OCI-LY7 (cell line): ENCODE measurements at regions not wholly inside any gene's neighbourhood (a gene's known extent, or its start where the extent isn't known, plus 50 kb on each side); places are given as distances from the start of the nearest gene placed in this dataset.

ENCODE experiments used
- EZH2phosphoT487 ChIP-seq: fragments of 200-600 bp; sonication (generic); IDR thresholded peaks from 2 replicates; pipeline ENCODE4 v1.6.1; 2018; ENCODE audit warnings: low read depth, borderline replicate concordance, mild to moderate bottlenecking, mixed run types, antibody characterized with exemption, low read length, moderate library complexity, mixed read lengths
- TF ChIP-seq, protein P1 (sequence below): fragments of 200-600 bp; sonication (generic); conservative IDR thresholded peaks from 2 replicates; pipeline ENCODE4 v1.5.1; 2014; ENCODE audit warnings: mild to moderate bottlenecking, antibody characterized with exemption, low read length, moderate library complexity, mixed read lengths

DNA sequence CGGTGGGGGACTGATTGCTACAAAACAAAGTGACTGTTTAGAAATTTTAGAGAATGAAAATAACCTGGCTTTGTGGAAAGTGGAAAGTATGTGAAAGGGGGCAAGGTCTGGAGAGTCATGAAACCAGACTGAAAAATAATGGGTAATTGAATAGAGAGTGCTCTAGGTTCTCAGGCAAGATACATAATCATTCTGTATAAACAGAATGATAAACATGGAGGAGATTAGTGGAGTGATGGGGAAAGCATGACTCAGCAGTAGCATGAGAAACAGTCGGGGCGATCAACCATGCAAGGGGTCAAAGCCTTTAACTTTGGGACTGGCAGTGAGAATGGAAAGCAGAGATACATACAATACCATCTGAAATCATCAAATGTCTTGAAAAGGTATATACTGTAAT lies 332.5 kb downstream of the CCER1 start:
- TF ChIP-seq, protein P1, sequence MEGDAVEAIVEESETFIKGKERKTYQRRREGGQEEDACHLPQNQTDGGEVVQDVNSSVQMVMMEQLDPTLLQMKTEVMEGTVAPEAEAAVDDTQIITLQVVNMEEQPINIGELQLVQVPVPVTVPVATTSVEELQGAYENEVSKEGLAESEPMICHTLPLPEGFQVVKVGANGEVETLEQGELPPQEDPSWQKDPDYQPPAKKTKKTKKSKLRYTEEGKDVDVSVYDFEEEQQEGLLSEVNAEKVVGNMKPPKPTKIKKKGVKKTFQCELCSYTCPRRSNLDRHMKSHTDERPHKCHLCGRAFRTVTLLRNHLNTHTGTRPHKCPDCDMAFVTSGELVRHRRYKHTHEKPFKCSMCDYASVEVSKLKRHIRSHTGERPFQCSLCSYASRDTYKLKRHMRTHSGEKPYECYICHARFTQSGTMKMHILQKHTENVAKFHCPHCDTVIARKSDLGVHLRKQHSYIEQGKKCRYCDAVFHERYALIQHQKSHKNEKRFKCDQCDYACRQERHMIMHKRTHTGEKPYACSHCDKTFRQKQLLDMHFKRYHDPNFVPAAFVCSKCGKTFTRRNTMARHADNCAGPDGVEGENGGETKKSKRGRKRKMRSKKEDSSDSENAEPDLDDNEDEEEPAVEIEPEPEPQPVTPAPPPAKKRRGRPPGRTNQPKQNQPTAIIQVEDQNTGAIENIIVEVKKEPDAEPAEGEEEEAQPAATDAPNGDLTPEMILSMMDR, result no peak
- no peak for TF ChIP-seq EZH2phosphoT487
